ENCODE measurements at regions not wholly inside any gene's neighbourhood (a gene's known extent, or its start where the extent isn't known, plus 50 kb on each side); places are given as distances from the start of the nearest gene placed in this dataset.

DNA sequence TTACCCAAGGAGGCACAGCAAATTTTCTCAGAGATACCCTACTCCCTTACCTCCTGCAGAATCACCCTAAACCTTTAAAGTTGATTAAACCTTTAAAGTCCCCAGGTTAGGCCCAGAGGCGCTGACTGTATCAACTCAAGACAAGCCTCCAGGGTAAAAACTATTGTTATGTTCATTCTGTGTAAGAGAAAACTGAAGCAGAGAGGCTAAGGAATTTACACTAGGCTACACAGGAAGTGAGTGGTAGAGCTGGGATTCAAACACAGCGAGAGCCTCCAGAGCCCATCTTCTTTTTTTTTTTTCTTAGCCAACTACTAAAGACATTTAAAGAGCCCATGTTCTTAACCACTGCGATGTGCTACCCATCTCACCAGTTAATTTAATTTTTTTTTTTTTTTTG, 56.3 kb upstream of the GRK3 start:
- no peak for TF ChIP-seq EZH2 (IDR thresholded peaks at IDR 0.05; ENCODE audit: borderline replicate concordance, insufficient read depth, low read depth, low read length, poor library complexity, severe bottlenecking)
- TF ChIP-seq, protein P1, sequence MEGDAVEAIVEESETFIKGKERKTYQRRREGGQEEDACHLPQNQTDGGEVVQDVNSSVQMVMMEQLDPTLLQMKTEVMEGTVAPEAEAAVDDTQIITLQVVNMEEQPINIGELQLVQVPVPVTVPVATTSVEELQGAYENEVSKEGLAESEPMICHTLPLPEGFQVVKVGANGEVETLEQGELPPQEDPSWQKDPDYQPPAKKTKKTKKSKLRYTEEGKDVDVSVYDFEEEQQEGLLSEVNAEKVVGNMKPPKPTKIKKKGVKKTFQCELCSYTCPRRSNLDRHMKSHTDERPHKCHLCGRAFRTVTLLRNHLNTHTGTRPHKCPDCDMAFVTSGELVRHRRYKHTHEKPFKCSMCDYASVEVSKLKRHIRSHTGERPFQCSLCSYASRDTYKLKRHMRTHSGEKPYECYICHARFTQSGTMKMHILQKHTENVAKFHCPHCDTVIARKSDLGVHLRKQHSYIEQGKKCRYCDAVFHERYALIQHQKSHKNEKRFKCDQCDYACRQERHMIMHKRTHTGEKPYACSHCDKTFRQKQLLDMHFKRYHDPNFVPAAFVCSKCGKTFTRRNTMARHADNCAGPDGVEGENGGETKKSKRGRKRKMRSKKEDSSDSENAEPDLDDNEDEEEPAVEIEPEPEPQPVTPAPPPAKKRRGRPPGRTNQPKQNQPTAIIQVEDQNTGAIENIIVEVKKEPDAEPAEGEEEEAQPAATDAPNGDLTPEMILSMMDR (IDR thresholded peaks at IDR 0.05) = no peak

All from B cell (primary cell).